Activated CD4-positive, alpha-beta T cell treated with anti-CD3 and anti-CD28 coated beads, Interleukin-2, Interleukin-4, amounts not matched to agents 100 ng/mL and 50 ng/mL, durations not matched to agents 16 hours and 8 hours (primary cell): ENCODE measurements at regions not wholly inside any gene's neighbourhood (a gene's known extent, or its start where the extent isn't known, plus 50 kb on each side); places are given as distances from the start of the nearest gene placed in this dataset.

Source experiments
- DNase-seq: peaks from one replicate; pipeline ENCODE4 v3.0.0-alpha.2; 2020; ENCODE audit warnings: low spot score

DNA sequence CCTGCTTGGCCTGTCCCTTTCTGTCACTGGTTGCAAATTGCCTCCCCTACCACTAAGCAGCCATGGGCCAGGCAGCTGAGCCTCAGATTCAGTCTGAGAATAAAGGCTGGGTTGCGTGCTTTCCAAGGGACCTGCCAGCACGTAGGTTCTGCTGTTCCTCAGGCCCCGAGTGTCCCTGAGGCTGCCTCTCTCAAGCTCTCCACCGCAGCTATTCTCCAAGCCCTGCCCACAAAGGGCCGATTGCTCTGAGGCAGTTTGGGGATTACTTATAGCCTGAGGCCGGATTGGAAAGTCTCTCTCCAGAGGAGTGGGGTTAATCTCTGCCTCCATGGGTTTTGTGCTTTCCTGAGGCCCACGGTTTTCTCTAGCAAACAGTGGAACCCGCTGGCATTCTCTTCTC, 590.7 kb downstream of the BCOR start:
- DNase-seq: no peak

DNA sequence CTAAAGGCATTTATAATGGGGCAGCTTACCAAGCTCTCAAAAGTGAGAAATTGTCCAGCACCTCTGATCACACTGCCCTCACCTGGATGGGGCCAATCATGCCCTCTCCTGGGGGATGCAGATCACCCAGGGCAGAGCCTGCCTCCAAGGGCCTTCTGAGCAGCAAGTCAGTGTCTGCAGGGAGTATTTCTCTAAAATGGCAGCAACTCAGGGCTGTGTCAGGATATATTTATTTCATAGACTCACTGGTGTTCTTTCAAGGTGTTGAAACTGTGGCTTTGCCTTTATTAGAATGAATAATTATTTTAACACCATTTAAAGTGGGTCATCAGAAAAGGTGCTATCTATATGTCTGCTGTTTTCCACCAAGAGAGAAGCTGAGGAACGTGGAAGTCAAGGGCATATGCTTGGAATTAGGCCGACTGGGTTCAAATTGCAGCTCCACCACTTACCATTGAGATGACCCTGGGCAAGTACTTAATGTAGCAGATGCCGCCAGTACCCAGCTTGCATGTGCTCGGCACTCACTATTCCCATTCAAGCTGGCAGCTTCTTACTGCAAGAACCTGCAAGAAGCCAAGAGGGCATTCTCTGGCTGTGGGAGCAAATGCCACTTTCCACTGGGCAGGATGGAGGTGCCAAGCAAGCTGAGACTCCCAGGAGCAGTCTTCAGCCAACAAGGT, 590.0 kb downstream of the BCOR start:
- no peak for DNase-seq

GRCh38 chrX:39508300-39508692, 589.5 kb downstream of the BCOR start:
- DNase-seq: peak; percentile 17

DNA sequence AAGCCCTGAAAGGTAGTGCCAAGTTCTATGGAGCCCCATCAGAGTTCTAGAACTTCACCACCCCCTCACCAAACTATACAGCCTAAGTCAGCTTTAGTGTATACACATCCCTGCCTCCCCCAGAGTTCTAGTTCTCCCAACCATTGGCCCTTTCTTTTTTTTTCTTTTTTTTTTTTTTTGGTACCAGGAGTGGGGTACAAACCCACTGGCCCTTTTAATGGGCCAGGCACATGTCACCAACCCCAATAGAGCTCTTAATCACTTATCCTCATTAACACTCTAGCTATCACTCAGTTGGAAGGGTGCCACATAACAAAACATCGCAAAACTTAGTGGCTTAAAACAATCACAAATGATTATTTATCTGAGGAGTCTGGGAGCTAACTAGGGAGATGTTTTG, 588.6 kb downstream of the BCOR start:
- no peak for DNase-seq

DNA sequence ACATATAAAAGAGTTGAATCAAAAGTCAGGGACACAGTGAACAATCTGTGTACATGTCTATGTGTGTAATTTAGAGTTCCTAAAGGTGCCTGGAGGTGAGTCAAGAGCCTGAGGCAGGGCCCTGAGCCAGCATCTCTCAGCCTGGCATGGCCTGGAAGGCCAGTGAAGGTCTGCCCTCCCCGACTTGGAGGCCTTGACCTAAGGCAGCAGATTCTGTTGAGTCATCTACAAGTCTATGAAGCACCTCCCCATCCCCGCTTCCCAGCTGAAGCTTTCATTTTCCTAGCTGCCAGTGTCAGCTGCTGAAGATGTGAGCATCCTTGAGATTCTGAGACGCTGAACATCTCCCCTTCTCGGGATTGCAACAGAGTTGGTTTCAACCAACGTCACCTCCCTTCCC, 583.9 kb downstream of the BCOR start:
- no peak for DNase-seq

- no peak for DNase-seq
Measured at GRCh38 chrX:39514801-39515200, 583.0 kb downstream of the BCOR start.

DNA sequence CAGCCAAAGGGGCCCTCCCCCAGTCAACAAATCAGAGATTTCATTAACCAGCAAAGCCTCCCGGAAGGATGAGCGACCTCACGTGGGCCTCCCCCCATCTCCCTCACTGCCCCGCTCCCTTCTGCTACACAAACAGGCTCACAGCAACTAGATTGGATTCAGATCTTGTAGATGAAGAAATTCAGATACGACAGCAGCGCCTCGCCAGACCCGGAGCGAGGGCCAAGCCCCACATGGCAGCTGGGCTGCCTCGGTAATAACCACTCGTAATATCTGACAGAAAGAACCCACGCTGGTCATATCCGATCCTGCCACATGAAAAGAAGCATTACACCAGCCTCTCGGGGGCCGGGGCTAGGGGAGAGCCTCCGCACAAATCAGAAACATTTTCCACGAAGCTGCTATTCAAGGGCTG, 581.3 kb downstream of the BCOR start:
- no peak for DNase-seq

GRCh38 chrX:39518476-39519029, 579.2 kb downstream of the BCOR start:
- no peak for DNase-seq

DNA sequence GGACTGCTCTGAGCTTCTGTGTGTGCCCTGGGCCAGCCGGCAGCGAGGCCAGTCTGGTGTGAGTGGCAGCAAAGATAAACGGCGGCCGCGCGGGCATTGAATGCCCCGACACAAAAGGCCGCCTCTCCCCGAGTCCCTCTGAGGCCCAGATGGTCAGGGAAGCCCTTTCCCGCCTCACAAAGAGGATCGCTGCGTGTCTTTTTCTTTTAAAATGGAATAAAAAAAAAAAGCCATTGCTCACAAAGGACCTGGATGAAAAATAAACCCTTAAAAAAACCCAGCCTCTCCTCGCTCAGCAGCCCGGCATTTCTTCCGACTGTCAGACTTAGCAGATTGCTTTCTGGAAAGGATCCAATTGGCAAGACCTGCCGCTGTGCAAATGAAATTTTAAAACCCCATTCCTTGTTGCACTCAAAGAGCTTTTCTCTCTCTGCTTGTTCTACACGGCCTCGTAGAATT, 578.7 kb downstream of the BCOR start:
- no peak for DNase-seq

- no peak for DNase-seq
Measured at GRCh38 chrX:39519566-39520301, 578.0 kb downstream of the BCOR start.

DNA sequence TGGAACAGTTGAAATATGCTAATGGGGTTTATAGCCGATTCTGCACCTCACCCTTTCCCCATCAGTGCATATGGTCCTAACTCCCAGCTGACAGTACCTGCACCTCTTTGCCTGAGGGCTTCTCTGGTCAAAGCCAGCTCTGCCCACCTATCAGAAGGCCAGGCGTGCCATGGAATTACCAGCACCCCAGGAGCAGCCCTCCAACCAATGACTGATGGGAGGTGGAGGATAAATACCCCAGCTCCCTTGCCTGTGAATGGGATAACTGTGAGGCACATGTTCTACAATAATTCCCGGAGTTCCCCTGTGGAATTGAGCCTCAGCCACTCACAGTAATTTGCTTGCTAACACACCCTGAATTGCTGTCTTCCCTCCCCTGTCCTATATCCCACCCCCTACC, 572.0 kb downstream of the BCOR start:
- no peak for DNase-seq

DNA sequence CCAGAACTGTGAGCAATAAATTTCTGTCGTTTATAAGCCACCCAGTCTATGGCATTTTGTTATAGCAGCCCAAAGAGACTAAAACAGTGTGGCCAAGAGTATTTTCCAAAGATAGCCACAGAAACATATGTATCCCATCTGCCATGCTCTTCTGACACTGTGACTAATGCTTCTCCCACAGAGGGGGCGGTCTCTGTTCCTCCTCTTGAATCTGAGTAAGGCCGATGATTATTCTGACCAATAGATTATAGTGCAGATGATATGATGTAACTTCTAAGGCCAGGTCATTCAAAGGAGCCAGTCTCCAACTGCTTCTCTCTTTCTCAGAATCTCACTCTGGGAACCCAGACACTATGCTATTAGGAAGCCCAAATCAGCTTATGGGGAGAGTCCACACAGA, 570.7 kb downstream of the BCOR start:
- no peak for DNase-seq

DNA sequence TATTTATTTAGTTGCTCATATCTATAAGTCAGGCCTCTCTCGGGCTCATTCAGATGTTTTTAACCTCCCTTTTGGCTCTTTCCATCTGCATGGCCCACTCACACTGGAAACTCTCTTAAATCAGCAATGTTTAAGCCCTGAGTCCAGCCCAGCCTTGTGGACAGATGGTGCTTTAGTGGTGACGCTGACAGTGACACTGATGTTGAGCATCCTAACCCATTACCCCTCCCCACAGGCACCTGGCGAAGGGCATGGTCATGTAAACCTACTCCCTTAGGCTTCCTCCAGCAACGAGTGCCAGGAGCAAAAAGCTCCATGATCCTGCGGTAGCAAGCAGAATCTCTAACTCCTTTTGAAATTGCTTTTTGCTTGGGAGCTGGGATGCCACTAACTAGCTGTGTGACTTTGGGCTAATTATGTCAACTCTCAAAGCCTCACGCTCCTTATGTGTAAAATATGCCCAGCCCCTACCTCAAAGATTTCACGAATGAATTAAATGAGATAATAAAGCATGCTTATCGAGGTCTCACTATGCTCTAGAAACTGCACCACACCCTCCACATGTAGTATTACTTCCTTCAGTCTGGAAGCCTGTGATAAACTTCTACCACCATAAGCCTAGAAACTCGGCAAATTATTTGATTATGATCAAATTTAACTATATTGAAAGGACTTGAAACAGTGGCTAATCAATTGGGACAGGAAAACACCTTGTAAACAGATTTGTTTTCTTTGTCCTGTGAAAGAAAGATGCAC, 569.4 kb downstream of the BCOR start:
- DNase-seq: no peak

- no peak for DNase-seq
Measured at GRCh38 chrX:39532761-39533160, 565.0 kb downstream of the BCOR start.

DNA sequence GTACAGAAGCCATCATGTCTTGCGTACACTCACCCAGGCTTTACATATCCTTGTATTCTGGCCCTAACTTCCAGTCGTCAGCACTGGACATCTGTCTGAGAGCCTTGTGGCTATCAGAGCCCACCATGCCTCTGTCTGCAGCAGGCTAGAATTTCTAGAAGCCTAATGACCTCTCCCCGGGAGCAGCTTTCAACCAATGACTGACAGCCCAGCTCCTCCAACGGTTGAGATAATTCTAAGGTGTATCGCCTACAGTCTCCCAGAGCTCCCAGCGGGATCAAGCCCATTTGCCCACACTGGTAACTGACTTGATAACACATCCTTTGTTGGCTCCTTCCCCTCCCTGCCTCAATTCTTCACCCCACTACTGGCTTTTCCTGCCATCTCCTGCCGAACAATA, 562.8 kb downstream of the BCOR start:
- DNase-seq: no peak

- no peak for DNase-seq
Measured at GRCh38 chrX:39536211-39536610, 561.5 kb downstream of the BCOR start.

GRCh38 chrX:39541881-39542280, 555.9 kb downstream of the BCOR start:
- no peak for DNase-seq

DNA sequence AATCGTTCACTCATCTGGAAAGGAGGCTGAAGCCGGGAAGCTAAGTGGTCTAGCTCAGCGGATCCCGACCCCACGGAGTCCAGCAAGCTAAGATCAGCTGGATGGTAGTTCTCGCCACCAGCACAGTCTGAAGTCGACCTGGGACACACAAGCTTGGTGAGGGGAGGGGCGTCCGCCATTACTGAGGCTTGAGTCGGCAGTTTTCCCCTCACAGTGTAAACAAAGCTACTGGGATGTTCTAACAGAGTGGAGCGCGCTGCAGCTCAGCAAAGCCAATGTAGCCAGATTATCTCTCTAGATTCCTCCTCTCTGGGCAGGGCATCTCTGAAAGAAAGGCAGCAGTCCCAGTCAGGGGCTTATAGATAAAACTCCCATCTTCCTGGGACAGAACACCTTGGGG, 555.4 kb downstream of the BCOR start:
- no peak for DNase-seq

GRCh38 chrX:39550795-39551361, 546.9 kb downstream of the BCOR start:
- DNase-seq: no peak

GRCh38 chrX:39551762-39552161, 546.0 kb downstream of the BCOR start:
- peak; percentile 6 for DNase-seq

GRCh38 chrX:39555431-39555830, 542.3 kb downstream of the BCOR start:
- no peak for DNase-seq

- no peak for DNase-seq
Measured at GRCh38 chrX:39556056-39556455, 541.7 kb downstream of the BCOR start.
